ENCODE measurements at regions not wholly inside any gene's neighbourhood (a gene's known extent, or its start where the extent isn't known, plus 50 kb on each side); places are given as distances from the start of the nearest gene placed in this dataset.

DNA sequence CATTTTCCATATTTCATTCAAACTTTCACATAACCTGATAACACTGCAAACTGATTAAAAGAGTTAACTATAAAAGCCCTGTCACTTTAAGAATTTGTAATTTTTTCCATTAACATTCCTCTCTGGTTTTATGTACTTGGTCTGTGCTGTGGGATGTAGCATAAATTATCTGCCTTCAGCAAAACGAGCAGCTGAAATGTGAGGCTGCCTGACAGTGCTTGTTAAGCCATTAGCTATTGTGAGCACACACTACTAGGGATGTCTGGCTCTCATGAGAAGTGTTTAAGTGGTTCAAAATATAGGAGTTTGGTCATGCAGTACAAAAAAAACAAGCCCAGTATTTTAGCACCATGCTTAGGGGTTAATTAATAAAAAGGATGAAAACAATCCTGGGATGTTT lies 63.0 kb downstream of the HOXA1 start:
- Histone ChIP-seq H3K4me3 (ENCODE audit: low read length) (no peak overlapping the region), H2AFZ (ENCODE audit: low read length) (no peak overlapping the region), H3K36me3 (replicated peaks; ENCODE audit: insufficient read depth, low read length) (no peaks in the 10 kb centered on the region), H3K4me2 (ENCODE audit: low read depth, low read length) (no peak overlapping the region), H3K9me3 (replicated peaks; ENCODE audit: insufficient read depth, low read length) (no peaks in the 10 kb centered on the region), H3K27me3 (replicated peaks; ENCODE audit: insufficient read depth, low read length) (peaks cover 58% of the 10 kb centered on the region), H3K9me2 (replicated peaks; ENCODE audit: insufficient read depth, low read length) (no peaks in the 10 kb centered on the region), H3K9ac (ENCODE audit: low read length) (no peak overlapping the region), H4K20me1 (ENCODE audit: insufficient read depth, low read length) (peaks cover 4% of the 10 kb centered on the region; the same call in 1 of the 2 replicates), H3F3A (ENCODE audit: insufficient read depth, low read length) (no peaks in the 10 kb centered on the region), H3K4me1 (ENCODE audit: low read length) (0 out of 2 replicates have a peak, but pooled peaks cover 6% of the 10 kb centered on the region), H3K79me2 (ENCODE audit: low read length) (no peaks in the 10 kb centered on the region), H3K27ac (ENCODE audit: low read length) (no peak overlapping the region)
- TF ChIP-seq EZH2 (optimal IDR thresholded peaks at IDR 0.05; ENCODE audit: low read depth, low read length) (no peak), EZH2phosphoT487 (IDR thresholded peaks at IDR 0.05; ENCODE audit: low read length) (no peak)
- TF ChIP-seq, protein P1, sequence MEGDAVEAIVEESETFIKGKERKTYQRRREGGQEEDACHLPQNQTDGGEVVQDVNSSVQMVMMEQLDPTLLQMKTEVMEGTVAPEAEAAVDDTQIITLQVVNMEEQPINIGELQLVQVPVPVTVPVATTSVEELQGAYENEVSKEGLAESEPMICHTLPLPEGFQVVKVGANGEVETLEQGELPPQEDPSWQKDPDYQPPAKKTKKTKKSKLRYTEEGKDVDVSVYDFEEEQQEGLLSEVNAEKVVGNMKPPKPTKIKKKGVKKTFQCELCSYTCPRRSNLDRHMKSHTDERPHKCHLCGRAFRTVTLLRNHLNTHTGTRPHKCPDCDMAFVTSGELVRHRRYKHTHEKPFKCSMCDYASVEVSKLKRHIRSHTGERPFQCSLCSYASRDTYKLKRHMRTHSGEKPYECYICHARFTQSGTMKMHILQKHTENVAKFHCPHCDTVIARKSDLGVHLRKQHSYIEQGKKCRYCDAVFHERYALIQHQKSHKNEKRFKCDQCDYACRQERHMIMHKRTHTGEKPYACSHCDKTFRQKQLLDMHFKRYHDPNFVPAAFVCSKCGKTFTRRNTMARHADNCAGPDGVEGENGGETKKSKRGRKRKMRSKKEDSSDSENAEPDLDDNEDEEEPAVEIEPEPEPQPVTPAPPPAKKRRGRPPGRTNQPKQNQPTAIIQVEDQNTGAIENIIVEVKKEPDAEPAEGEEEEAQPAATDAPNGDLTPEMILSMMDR (IDR thresholded peaks at IDR 0.05; ENCODE audit: low read length) = no peak
- DNase-seq = no peak

DNA sequence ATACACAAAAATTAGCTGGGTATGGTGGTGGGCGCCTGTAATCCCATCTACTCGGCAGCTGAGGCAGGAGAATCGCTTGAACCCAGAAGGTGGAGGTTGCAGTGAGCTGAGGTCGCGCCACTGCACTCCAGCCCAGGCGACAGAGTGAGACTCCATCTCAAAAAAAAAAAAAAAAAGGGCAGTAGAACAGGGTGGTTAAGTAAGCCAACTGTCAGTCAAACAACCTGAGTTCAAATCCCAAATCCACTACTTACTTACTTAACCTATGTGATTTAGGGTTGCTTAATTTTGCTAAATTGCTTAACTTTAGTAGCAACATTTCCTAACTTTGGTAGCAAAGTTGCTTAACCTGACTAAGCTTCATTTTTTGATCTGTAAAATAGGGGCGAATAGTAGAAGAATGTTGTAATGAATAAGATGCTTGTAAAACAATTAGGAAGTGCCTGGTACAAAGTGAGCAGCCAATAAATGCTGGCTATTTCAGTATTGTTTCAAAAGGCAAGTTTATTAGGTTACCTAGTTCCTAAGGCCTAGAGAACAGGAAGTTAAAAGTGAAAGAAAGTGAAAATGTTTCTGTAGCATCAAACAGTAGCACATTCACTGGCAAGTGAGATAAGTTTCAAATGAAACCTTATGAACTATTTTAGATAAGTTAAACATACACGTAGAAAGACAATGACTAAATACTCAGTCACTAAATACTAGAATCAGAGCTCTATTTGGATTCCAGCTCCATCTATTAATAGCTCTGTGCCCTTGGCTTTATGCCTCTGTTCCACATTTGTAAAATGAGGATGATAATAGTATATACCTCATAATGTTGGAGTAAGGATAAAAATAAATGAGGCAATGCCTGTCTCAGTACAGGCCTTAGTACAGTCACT lies 64.3 kb downstream of the HOXA1 start:
- no peak overlapping the region for H3K4me3 ChIP-seq (ENCODE audit: low read length)

DNA sequence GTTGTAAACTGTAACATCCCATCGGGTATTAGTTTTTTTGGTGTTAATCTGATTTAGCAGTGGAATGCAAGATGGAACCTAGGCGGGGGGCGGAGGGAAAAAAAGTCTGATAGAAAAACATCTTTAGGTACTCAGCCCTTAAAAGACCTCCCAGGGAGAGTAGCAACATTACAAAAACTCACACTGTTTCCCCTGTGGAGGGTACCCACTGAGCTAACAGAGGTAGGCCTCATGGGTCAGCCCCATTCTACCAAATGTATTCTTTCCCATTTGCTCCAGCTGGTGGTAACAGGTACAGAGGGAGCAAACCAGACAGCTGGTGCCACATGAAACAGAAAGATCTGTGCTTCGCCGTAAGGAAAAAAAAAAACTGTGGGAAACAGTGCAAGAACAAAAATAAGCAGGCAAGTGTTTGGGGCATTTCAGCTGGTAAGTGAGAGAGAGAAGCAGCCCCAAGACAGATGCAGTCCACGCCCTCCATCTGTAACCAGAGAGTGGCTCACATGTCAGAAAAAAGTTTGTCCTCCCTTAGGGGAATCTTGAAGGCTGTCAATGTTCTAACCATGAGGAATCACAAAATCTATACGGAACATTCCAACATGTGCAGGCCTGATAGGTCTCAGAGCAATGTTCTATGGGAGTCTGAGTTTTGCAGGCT lies 65.3 kb downstream of the HOXA1 start:
- no peak overlapping the region for H3K4me3 ChIP-seq (ENCODE audit: low read length)
- no peaks in the 10 kb centered on the region for H3K9me2 ChIP-seq (replicated peaks; ENCODE audit: insufficient read depth, low read length)
- H3K27ac ChIP-seq (ENCODE audit: low read length) = no peak overlapping the region
- no peaks in the 10 kb centered on the region for H3K36me3 ChIP-seq (replicated peaks; ENCODE audit: insufficient read depth, low read length)
- H3K9me3 ChIP-seq (replicated peaks; ENCODE audit: insufficient read depth, low read length) = no peaks in the 10 kb centered on the region
- 0 out of 2 replicates have a peak, but pooled peaks cover 6% of the 10 kb centered on the region for H3K4me1 ChIP-seq (ENCODE audit: low read length)
- no peak overlapping the region for H3K4me2 ChIP-seq (ENCODE audit: low read depth, low read length)
- H3K27me3 ChIP-seq (replicated peaks; ENCODE audit: insufficient read depth, low read length) = peaks cover 73% of the 10 kb centered on the region
- no peaks in the 10 kb centered on the region for H3F3A ChIP-seq (ENCODE audit: insufficient read depth, low read length)
- no peak for DNase-seq
- no peak overlapping the region for H2AFZ ChIP-seq (ENCODE audit: low read length)
- H3K9ac ChIP-seq (ENCODE audit: low read length) = no peak overlapping the region
- no peaks in the 10 kb centered on the region for H3K79me2 ChIP-seq (ENCODE audit: low read length)
- TF ChIP-seq, protein P1 (IDR thresholded peaks at IDR 0.05; ENCODE audit: low read length) = no peak
- no peak for TF ChIP-seq EZH2 (optimal IDR thresholded peaks at IDR 0.05; ENCODE audit: low read depth, low read length)
- TF ChIP-seq EZH2phosphoT487 (IDR thresholded peaks at IDR 0.05; ENCODE audit: low read length) = no peak
- H4K20me1 ChIP-seq (ENCODE audit: insufficient read depth, low read length) = peaks cover 4% of the 10 kb centered on the region; the same call in 1 of the 2 replicates

More for the DNA sequence above, 64.3 kb downstream of the HOXA1 start:
- Histone ChIP-seq H3K9me2 (replicated peaks; ENCODE audit: insufficient read depth, low read length) (no peaks in the 10 kb centered on the region), H3K27ac (ENCODE audit: low read length) (no peak overlapping the region), H3K9me3 (replicated peaks; ENCODE audit: insufficient read depth, low read length) (no peaks in the 10 kb centered on the region), H3F3A (ENCODE audit: insufficient read depth, low read length) (no peaks in the 10 kb centered on the region), H3K36me3 (replicated peaks; ENCODE audit: insufficient read depth, low read length) (no peaks in the 10 kb centered on the region), H3K4me1 (ENCODE audit: low read length) (0 out of 2 replicates have a peak, but pooled peaks cover 6% of the 10 kb centered on the region), H3K27me3 (replicated peaks; ENCODE audit: insufficient read depth, low read length) (peaks cover 71% of the 10 kb centered on the region), H3K4me2 (ENCODE audit: low read depth, low read length) (no peak overlapping the region), H4K20me1 (ENCODE audit: insufficient read depth, low read length) (peaks cover 4% of the 10 kb centered on the region; the same call in 1 of the 2 replicates), H3K9ac (ENCODE audit: low read length) (no peak overlapping the region), H3K79me2 (ENCODE audit: low read length) (no peaks in the 10 kb centered on the region), H2AFZ (ENCODE audit: low read length) (no peak overlapping the region)
- peak; percentile 62 for DNase-seq
- TF ChIP-seq, protein P1 (IDR thresholded peaks at IDR 0.05; ENCODE audit: low read length) = no peak
- TF ChIP-seq EZH2phosphoT487 (IDR thresholded peaks at IDR 0.05; ENCODE audit: low read length) = no peak
- no peak for TF ChIP-seq EZH2 (optimal IDR thresholded peaks at IDR 0.05; ENCODE audit: low read depth, low read length)
